ENCODE measurements at regions not wholly inside any gene's neighbourhood (a gene's known extent, or its start where the extent isn't known, plus 50 kb on each side); places are given as distances from the start of the nearest gene placed in this dataset.

- peak; percentile 79 to 93 for DNase-seq
- intact Hi-C loops (cut with DNase I; ENCODE audit: low total_unique reads), result no loop called here
- H3K27me3 ChIP-seq, result no peaks in the 10 kb centered on the region
Observed at GRCh38 chr12:19710811-19711793, 271.8 kb downstream of the AEBP2 start.

GRCh38 chr12:19712041-19712440, 272.7 kb downstream of the AEBP2 start:
- H3K27ac ChIP-seq, result peak overlapping the region; percentile 90 to 94
- peaks cover 0 to 12% (median 0%) of the 10 kb centered on the region in 3 donors for H3K9me3 ChIP-seq
- no peak for DNase-seq
- H3K27me3 ChIP-seq, result no peaks in the 10 kb centered on the region
- TF ChIP-seq, protein P1, sequence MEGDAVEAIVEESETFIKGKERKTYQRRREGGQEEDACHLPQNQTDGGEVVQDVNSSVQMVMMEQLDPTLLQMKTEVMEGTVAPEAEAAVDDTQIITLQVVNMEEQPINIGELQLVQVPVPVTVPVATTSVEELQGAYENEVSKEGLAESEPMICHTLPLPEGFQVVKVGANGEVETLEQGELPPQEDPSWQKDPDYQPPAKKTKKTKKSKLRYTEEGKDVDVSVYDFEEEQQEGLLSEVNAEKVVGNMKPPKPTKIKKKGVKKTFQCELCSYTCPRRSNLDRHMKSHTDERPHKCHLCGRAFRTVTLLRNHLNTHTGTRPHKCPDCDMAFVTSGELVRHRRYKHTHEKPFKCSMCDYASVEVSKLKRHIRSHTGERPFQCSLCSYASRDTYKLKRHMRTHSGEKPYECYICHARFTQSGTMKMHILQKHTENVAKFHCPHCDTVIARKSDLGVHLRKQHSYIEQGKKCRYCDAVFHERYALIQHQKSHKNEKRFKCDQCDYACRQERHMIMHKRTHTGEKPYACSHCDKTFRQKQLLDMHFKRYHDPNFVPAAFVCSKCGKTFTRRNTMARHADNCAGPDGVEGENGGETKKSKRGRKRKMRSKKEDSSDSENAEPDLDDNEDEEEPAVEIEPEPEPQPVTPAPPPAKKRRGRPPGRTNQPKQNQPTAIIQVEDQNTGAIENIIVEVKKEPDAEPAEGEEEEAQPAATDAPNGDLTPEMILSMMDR (IDR thresholded peaks at IDR 0.05), result no peak
- intact Hi-C loops (cut with DNase I; ENCODE audit: low total_unique reads), result no loop called here
- peaks cover 3 to 51% (median 10%) of the 10 kb centered on the region in 4 donors for H3K4me1 ChIP-seq
- H3K36me3 ChIP-seq, result no peaks in the 10 kb centered on the region
- H3K4me3 ChIP-seq, result no peak overlapping the region

More at GRCh38 chr12:19710811-19711793, 271.8 kb downstream of the AEBP2 start:
- Histone ChIP-seq H3K27ac (peak overlapping the region; percentile 90 to 94), H3K4me3 (no peak overlapping the region), H3K36me3 (no peaks in the 10 kb centered on the region), H3K9me3 (peaks cover 0 to 12% (median 0%) of the 10 kb centered on the region in 3 donors), H3K4me1 (peaks cover 3 to 51% (median 10%) of the 10 kb centered on the region in 4 donors)
- TF ChIP-seq, protein P1 (IDR thresholded peaks at IDR 0.05), result peak in 1 of 2 experiments; percentile 8

- DNase-seq, result no peak
- Histone ChIP-seq H3K4me3 (no peak overlapping the region), H3K36me3 (no peaks in the 10 kb centered on the region), H3K9me3 (peaks cover 0 to 3% (median 0%) of the 10 kb centered on the region in 3 donors), H3K27ac (peak overlapping the region; percentile 59 to 90), H3K27me3 (no peaks in the 10 kb centered on the region), H3K4me1 (peaks cover 0 to 32% (median 4%) of the 10 kb centered on the region in 4 donors)
- intact Hi-C loops (cut with DNase I; ENCODE audit: low total_unique reads), result no loop called here
- TF ChIP-seq, protein P1 (IDR thresholded peaks at IDR 0.05), result no peak
Observed at GRCh38 chr12:19718401-19718800, 279.1 kb downstream of the AEBP2 start.

DNA sequence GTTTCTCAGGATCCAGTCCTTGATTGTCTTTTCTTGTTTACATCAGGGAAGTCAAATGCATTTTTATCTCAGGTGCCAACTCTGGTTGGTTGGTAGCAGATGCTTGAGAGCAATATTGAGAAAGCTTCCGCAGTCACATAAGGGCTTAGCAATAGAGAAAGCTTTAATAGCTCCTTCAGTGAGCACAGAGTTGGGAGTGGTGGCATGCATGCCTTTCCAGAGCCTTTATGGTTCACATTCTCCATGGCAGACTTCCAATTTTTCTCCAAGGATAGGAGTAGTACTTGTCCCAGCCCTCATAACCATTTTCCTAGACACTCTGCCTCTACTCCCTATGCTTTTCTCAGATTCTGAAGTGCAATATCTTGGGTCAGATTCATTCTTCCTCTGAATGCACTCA, 280.4 kb downstream of the AEBP2 start:
- DNase-seq, result no peak
- intact Hi-C loops (cut with DNase I; ENCODE audit: low total_unique reads), result no loop called here
- Histone ChIP-seq H3K9me3 (no peaks in the 10 kb centered on the region), H3K36me3 (no peaks in the 10 kb centered on the region), H3K27me3 (no peaks in the 10 kb centered on the region), H3K27ac (no peak overlapping the region), H3K4me3 (no peak overlapping the region), H3K4me1 (peaks cover 0 to 38% (median 7%) of the 10 kb centered on the region in 4 donors)
- TF ChIP-seq, protein P1 (IDR thresholded peaks at IDR 0.05), result no peak

GRCh38 chr12:19726122-19726521, 286.8 kb downstream of the AEBP2 start:
- TF ChIP-seq, protein P1 (IDR thresholded peaks at IDR 0.05), result no peak
- Histone ChIP-seq H3K36me3 (no peaks in the 10 kb centered on the region), H3K27me3 (no peaks in the 10 kb centered on the region), H3K27ac (no peak overlapping the region), H3K9me3 (no peaks in the 10 kb centered on the region), H3K4me3 (no peak overlapping the region), H3K4me1 (peaks cover 0 to 24% (median 3%) of the 10 kb centered on the region in 4 donors)
- intact Hi-C loops (cut with DNase I; ENCODE audit: low total_unique reads), result no loop called here
- no peak for DNase-seq
